ENCODE measurements at regions not wholly inside any gene's neighbourhood (a gene's known extent, or its start where the extent isn't known, plus 50 kb on each side); places are given as distances from the start of the nearest gene placed in this dataset.

DNA sequence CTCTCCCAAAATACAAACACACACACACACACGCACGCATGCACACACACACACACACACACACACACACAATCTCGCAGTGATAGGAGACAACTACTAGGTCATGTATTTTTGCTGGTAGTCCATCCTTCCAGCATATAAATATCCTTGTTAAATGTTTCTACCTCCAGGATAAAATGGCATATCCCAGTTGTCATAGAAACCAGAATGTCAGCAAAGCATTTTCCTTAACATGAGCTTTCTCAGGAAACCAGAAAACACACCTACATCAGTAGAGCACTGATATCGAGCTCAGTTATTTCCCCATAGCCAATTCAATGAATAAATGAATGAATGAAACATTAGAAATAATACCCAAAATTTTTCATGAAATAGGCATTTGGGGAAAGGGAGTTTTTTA is 115.7 kb downstream of the PWWP3B start:
- TF ChIP-seq, protein P1, sequence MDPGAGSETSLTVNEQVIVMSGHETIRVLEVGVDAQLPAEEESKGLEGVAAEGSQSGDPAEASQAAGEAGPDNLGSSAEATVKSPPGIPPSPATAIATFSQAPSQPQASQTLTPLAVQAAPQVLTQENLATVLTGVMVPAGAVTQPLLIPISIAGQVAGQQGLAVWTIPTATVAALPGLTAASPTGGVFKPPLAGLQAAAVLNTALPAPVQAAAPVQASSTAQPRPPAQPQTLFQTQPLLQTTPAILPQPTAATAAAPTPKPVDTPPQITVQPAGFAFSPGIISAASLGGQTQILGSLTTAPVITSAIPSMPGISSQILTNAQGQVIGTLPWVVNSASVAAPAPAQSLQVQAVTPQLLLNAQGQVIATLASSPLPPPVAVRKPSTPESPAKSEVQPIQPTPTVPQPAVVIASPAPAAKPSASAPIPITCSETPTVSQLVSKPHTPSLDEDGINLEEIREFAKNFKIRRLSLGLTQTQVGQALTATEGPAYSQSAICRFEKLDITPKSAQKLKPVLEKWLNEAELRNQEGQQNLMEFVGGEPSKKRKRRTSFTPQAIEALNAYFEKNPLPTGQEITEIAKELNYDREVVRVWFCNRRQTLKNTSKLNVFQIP (CRISPR knock-in tag; IDR thresholded peaks at IDR 0.05; ENCODE audit: borderline replicate concordance, low read depth), result no peak
- TF ChIP-seq ZNF70 (CRISPR knock-in tag; IDR thresholded peaks at IDR 0.05) (no peak), GLIS3 (CRISPR knock-in tag; IDR thresholded peaks at IDR 0.05) (no peak), TOX (CRISPR knock-in tag; IDR thresholded peaks at IDR 0.05; ENCODE audit: borderline replicate concordance) (no peak), ESRRG (CRISPR knock-in tag; IDR thresholded peaks at IDR 0.05) (no peak), ZC3H10 (CRISPR knock-in tag; IDR thresholded peaks at IDR 0.05) (no peak), ZFP3 (CRISPR knock-in tag; IDR thresholded peaks at IDR 0.05) (no peak), ARNTL (CRISPR knock-in tag; IDR thresholded peaks at IDR 0.05; ENCODE audit: borderline replicate concordance, low read depth) (no peak), ISL1 (CRISPR knock-in tag; IDR thresholded peaks at IDR 0.05) (no peak), SNAI2 (CRISPR knock-in tag; IDR thresholded peaks at IDR 0.05) (no peak)
- TF ChIP-seq, protein P2, sequence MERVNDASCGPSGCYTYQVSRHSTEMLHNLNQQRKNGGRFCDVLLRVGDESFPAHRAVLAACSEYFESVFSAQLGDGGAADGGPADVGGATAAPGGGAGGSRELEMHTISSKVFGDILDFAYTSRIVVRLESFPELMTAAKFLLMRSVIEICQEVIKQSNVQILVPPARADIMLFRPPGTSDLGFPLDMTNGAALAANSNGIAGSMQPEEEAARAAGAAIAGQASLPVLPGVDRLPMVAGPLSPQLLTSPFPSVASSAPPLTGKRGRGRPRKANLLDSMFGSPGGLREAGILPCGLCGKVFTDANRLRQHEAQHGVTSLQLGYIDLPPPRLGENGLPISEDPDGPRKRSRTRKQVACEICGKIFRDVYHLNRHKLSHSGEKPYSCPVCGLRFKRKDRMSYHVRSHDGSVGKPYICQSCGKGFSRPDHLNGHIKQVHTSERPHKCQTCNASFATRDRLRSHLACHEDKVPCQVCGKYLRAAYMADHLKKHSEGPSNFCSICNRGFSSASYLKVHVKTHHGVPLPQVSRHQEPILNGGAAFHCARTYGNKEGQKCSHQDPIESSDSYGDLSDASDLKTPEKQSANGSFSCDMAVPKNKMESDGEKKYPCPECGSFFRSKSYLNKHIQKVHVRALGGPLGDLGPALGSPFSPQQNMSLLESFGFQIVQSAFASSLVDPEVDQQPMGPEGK (CRISPR knock-in tag; IDR thresholded peaks at IDR 0.05; ENCODE audit: borderline replicate concordance), result no peak

Data from SK-N-SH treated with all-trans-retinoic acid at 6 μM for 48 hours (cell line).